ENCODE measurements at regions not wholly inside any gene's neighbourhood (a gene's known extent, or its start where the extent isn't known, plus 50 kb on each side); places are given as distances from the start of the nearest gene placed in this dataset.
"Not testable (repeated sequence)": the region's sequence is repeated elsewhere in the genome, so short reads cannot be mapped to it uniquely, and the experiment has no call there.

DNA sequence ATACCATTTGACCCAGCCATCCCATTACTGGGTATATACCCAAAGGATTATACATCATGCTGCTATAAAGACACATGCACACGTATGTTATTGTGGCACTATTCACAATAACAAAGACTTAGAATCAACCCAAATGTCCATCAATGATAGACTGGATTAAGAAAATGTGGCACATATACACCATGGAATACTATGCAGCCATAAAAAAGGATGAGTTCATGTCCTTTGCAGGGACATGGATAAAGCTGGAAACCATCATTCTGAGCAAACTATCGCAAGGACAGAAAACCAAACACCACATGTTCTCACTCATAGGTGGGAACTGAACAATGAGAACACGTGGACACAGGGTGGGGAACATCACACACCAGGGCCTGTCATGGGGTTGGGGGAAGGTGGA lies 237.6 kb upstream of the KRR1 start:
- TF ChIP-seq, protein P1, sequence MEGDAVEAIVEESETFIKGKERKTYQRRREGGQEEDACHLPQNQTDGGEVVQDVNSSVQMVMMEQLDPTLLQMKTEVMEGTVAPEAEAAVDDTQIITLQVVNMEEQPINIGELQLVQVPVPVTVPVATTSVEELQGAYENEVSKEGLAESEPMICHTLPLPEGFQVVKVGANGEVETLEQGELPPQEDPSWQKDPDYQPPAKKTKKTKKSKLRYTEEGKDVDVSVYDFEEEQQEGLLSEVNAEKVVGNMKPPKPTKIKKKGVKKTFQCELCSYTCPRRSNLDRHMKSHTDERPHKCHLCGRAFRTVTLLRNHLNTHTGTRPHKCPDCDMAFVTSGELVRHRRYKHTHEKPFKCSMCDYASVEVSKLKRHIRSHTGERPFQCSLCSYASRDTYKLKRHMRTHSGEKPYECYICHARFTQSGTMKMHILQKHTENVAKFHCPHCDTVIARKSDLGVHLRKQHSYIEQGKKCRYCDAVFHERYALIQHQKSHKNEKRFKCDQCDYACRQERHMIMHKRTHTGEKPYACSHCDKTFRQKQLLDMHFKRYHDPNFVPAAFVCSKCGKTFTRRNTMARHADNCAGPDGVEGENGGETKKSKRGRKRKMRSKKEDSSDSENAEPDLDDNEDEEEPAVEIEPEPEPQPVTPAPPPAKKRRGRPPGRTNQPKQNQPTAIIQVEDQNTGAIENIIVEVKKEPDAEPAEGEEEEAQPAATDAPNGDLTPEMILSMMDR (conservative IDR thresholded peaks at IDR 0.05 in 1 of 2, IDR thresholded peaks at IDR 0.05 in 1 of 2; ENCODE audit: low read depth in 1 of 2, low read length in 2 of 2), result not testable (repeated sequence)
- not testable (repeated sequence) for TF ChIP-seq EZH2 (IDR thresholded peaks at IDR 0.05; ENCODE audit: low read length, missing control alignments)
